DMS 273 treated with DMSO at 0.1 percent for 48 hours (cell line): ENCODE measurements at regions not wholly inside any gene's neighbourhood (a gene's known extent, or its start where the extent isn't known, plus 50 kb on each side); places are given as distances from the start of the nearest gene placed in this dataset.
A peak's percentile ranks its signal among the peaks of the same experiment; 100 is the strongest.

Experiments
- DNase-seq: peaks from one replicate; lab custom pipeline; 2025; lab: John Stamatoyannopoulos, UW

- no peak for DNase-seq
Observed at GRCh38 chr4:137067735-137068134, 464.6 kb downstream of the PCDH18 start.

- no peak for DNase-seq
Observed at GRCh38 chr4:137065311-137065710, 467.0 kb downstream of the PCDH18 start.

GRCh38 chr4:137063961-137064360 is 468.3 kb downstream of the PCDH18 start:
- DNase-seq: no peak

- no peak for DNase-seq
Observed at GRCh38 chr4:137043184-137043583, 489.1 kb downstream of the PCDH18 start.

- no peak for DNase-seq
Observed at GRCh38 chr4:137039370-137039769, 492.9 kb downstream of the PCDH18 start.

- DNase-seq: peak; percentile 87
Observed at GRCh38 chr4:137032222-137032621, 500.1 kb downstream of the PCDH18 start.

- DNase-seq: no peak
Observed at GRCh38 chr4:137029026-137029425, 503.3 kb downstream of the PCDH18 start.

- DNase-seq: no peak
Observed at GRCh38 chr4:137025484-137026059, 506.7 kb downstream of the PCDH18 start.

- no peak for DNase-seq
Observed at GRCh38 chr4:137015426-137016409, 516.6 kb downstream of the PCDH18 start.

GRCh38 chr4:137000432-137000831 is 531.9 kb downstream of the PCDH18 start:
- peak; percentile 3 for DNase-seq

GRCh38 chr4:136992032-136992431 is 540.3 kb downstream of the PCDH18 start:
- DNase-seq: no peak

GRCh38 chr4:136985683-136986082 is 546.6 kb downstream of the PCDH18 start:
- DNase-seq: no peak

- DNase-seq: no peak
Observed at GRCh38 chr4:136967069-136967468, 565.2 kb downstream of the PCDH18 start.

- DNase-seq: no peak
Observed at GRCh38 chr4:136965478-136965877, 566.8 kb downstream of the PCDH18 start.

- DNase-seq: no peak
Observed at GRCh38 chr4:136962868-136963267, 569.4 kb downstream of the PCDH18 start.

- DNase-seq: no peak
Observed at GRCh38 chr4:136946307-136946907, 585.9 kb downstream of the PCDH18 start.

- no peak for DNase-seq
Observed at GRCh38 chr4:136939781-136940180, 592.5 kb downstream of the PCDH18 start.

GRCh38 chr4:136935871-136936270 is 596.4 kb downstream of the PCDH18 start:
- no peak for DNase-seq

- no peak for DNase-seq
Observed at GRCh38 chr4:136935305-136935704, 597.0 kb downstream of the PCDH18 start.

GRCh38 chr4:136934601-136935000 is 597.7 kb downstream of the PCDH18 start:
- DNase-seq: no peak

GRCh38 chr4:136931781-136932180 is 600.5 kb downstream of the PCDH18 start:
- no peak for DNase-seq

- no peak for DNase-seq
Observed at GRCh38 chr4:136928957-136929411, 603.3 kb downstream of the PCDH18 start.

- DNase-seq: no peak
Observed at GRCh38 chr4:136927172-136927571, 605.1 kb downstream of the PCDH18 start.
